DND-41 (cell line): ENCODE measurements at regions not wholly inside any gene's neighbourhood (a gene's known extent, or its start where the extent isn't known, plus 50 kb on each side); places are given as distances from the start of the nearest gene placed in this dataset.

Source experiments
- ATAC-seq: fragments of 200-7000 bp; cut with Tn5 transposase; 3 replicates; pipeline ENCODE4 v1.9.1; 2021; ENCODE audit warnings: low read depth; ENCODE audit not compliant: insufficient read depth
- DNase-seq: peaks from one replicate; pipeline ENCODE4 v3.0.0-alpha.2; 2020
- H2AFZ ChIP-seq: 2 replicates; pipeline ENCODE4 v1.6.0; 2012; ENCODE audit warnings: low read depth, low read length
- H3K27ac ChIP-seq: 2 replicates; pipeline ENCODE4 v1.5.1; 2012; ENCODE audit warnings: low read length, inconsistent platforms
- H3K27me3 ChIP-seq: fragments of 200-600 bp; sonication (generic); 2 replicates; pipeline ENCODE4 v1.6.0; 2012; ENCODE audit warnings: low read length, mild to moderate bottlenecking, inconsistent platforms; ENCODE audit not compliant: insufficient read depth, poor library complexity
- H3K36me3 ChIP-seq: 2 replicates; pipeline ENCODE4 v1.5.1; 2012; ENCODE audit warnings: low read length, inconsistent platforms; ENCODE audit not compliant: insufficient read depth
- H3K4me1 ChIP-seq: 2 replicates; pipeline ENCODE4 v1.5.1; 2012; ENCODE audit warnings: mild to moderate bottlenecking, low read length; ENCODE audit not compliant: insufficient read depth
- H3K4me2 ChIP-seq: 2 replicates; pipeline ENCODE4 v1.6.0; 2012; ENCODE audit warnings: mild to moderate bottlenecking, moderate library complexity, low read length, inconsistent platforms; ENCODE audit not compliant: insufficient read depth
- H3K4me3 ChIP-seq, 2 experiments: fragments of 200-600 bp in 1 of 2; shearing (Covaris generic) in 1 of 2; 2 replicates each; pipeline ENCODE4 v1.5.1; 2012 to 2016; ENCODE audit warnings: inconsistent platforms in 2 of 2, low read length in 2 of 2, mild to moderate bottlenecking in 2 of 2, low read depth in 1 of 2, moderate library complexity in 1 of 2
- H3K79me2 ChIP-seq: 2 replicates; pipeline ENCODE4 v1.6.0; 2012; ENCODE audit warnings: low read length, inconsistent platforms; ENCODE audit not compliant: insufficient read depth
- H3K9ac ChIP-seq: 2 replicates; pipeline ENCODE4 v1.6.0; 2012; ENCODE audit warnings: low read depth, mild to moderate bottlenecking, inconsistent platforms, low read length, moderate library complexity
- H3K9me3 ChIP-seq: 2 replicates; pipeline ENCODE4 v1.5.1; 2012; ENCODE audit warnings: low read length, moderate library complexity, mild to moderate bottlenecking, inconsistent platforms; ENCODE audit not compliant: insufficient read depth, severe bottlenecking
- H4K20me1 ChIP-seq: 2 replicates; pipeline ENCODE4 v1.6.0; 2012; ENCODE audit warnings: low read length; ENCODE audit not compliant: insufficient read depth
- EZH2 ChIP-seq: IDR thresholded peaks from 3 replicates; pipeline ENCODE4 v1.6.1; 2012; ENCODE audit warnings: borderline replicate concordance, low read depth, mild to moderate bottlenecking, moderate library complexity, low read length, inconsistent platforms; ENCODE audit not compliant: severe bottlenecking
- TF ChIP-seq, protein P1 (sequence below): IDR thresholded peaks from 2 replicates; pipeline ENCODE4 v1.5.1; 2012; ENCODE audit warnings: borderline replicate concordance, low read length, moderate library complexity, mild to moderate bottlenecking; ENCODE audit not compliant: poor library complexity, severe bottlenecking; ENCODE audit errors: extremely low read depth

DNA sequence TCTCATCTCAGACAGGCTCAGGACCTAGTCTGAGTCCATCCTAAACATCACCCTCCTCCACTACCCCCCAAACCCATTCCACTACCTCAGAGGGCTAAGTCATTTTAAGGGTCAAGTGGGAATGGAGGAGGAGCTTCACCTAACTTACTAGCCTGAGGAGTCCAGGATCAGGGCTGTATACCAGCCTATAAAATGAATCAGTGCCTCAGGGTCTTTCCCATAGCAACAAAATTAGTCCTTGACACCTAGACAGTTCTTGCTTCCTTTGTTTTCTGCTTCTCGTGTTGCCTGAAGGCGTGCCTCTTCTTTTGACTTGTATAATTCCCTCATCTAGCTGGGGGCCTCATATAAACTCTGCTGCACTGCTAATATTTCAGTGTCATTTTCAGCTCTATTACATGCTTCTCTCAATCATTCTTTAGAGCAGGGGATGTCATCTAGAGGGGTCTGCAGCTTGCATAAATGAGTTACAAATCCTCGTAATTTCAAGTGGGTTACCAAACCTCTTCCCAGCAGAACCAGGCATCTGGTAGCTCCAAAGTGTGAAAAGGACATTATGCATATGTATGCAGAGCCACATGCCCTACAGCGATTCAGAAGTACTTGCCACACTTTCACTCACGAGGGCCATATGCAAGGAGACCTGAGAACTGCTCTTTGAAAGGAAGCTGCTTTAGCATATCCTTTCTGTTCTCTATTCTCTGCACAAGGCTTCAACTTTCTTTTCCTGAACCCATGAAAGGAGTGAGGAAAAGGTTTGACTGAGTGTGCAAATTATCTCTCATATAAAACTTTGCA lies 311.7 kb upstream of the SEMA6D start:
- Histone ChIP-seq H3K36me3 (no peaks in the 10 kb centered on the region), H3K27me3 (no peaks in the 10 kb centered on the region), H4K20me1 (no peaks in the 10 kb centered on the region), H3K4me3 (no peak overlapping the region), H3K9ac (no peak overlapping the region), H3K27ac (no peak overlapping the region), H3K79me2 (no peaks in the 10 kb centered on the region), H3K4me2 (no peak overlapping the region), H3K4me1 (no peaks in the 10 kb centered on the region), H2AFZ (no peak overlapping the region), H3K9me3 (no peaks in the 10 kb centered on the region)
- TF ChIP-seq, protein P1, sequence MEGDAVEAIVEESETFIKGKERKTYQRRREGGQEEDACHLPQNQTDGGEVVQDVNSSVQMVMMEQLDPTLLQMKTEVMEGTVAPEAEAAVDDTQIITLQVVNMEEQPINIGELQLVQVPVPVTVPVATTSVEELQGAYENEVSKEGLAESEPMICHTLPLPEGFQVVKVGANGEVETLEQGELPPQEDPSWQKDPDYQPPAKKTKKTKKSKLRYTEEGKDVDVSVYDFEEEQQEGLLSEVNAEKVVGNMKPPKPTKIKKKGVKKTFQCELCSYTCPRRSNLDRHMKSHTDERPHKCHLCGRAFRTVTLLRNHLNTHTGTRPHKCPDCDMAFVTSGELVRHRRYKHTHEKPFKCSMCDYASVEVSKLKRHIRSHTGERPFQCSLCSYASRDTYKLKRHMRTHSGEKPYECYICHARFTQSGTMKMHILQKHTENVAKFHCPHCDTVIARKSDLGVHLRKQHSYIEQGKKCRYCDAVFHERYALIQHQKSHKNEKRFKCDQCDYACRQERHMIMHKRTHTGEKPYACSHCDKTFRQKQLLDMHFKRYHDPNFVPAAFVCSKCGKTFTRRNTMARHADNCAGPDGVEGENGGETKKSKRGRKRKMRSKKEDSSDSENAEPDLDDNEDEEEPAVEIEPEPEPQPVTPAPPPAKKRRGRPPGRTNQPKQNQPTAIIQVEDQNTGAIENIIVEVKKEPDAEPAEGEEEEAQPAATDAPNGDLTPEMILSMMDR: no peak
- no peak for TF ChIP-seq EZH2
- no peak for ATAC-seq
- no peak for DNase-seq

DNA sequence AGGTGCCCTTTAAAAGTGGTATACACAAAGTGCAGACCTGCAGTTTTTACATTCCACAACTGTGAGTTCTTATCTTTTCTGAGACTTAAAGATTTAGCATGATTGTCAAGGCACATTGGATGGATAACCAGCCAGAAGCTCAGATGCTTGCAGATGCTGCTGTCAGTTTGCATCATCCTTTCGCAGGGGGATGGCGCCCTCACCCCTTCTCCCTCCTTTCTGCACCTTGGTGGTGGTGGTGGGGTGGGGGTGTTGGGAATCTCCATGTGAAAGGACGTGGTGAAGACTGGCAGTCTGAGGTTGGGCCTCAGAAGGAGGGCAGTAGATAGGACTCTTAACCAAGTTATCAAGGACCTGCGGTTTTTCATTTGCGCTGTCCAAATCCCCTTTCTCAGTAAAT lies 309.6 kb upstream of the SEMA6D start:
- no peaks in the 10 kb centered on the region for H3K36me3 ChIP-seq
- no peak for DNase-seq
- no peak for TF ChIP-seq EZH2
- TF ChIP-seq, protein P1: no peak

GRCh38 chr15:47409038-47409437 lies 308.3 kb upstream of the SEMA6D start:
- H3K4me3 ChIP-seq: no peak overlapping the region
- ATAC-seq: no peak
- TF ChIP-seq, protein P1: no peak
- TF ChIP-seq EZH2: no peak

More for the DNA sequence above, 309.6 kb upstream of the SEMA6D start:
- Histone ChIP-seq H3K79me2 (no peaks in the 10 kb centered on the region), H3K4me3 (no peak overlapping the region), H3K27ac (no peak overlapping the region), H4K20me1 (no peaks in the 10 kb centered on the region), H3K9ac (no peak overlapping the region), H3K4me2 (no peak overlapping the region), H3K9me3 (no peaks in the 10 kb centered on the region), H3K27me3 (no peaks in the 10 kb centered on the region), H2AFZ (no peak overlapping the region), H3K4me1 (no peaks in the 10 kb centered on the region)
- no peak for ATAC-seq

More at GRCh38 chr15:47409038-47409437, 308.3 kb upstream of the SEMA6D start:
- H3K9ac ChIP-seq: no peak overlapping the region
- H3K9me3 ChIP-seq: no peaks in the 10 kb centered on the region
- H3K36me3 ChIP-seq: no peaks in the 10 kb centered on the region
- DNase-seq: no peak
- no peaks in the 10 kb centered on the region for H3K79me2 ChIP-seq
- no peak overlapping the region for H3K4me2 ChIP-seq
- H3K4me1 ChIP-seq: no peaks in the 10 kb centered on the region
- no peak overlapping the region for H2AFZ ChIP-seq
- no peak overlapping the region for H3K27ac ChIP-seq
- no peaks in the 10 kb centered on the region for H3K27me3 ChIP-seq
- H4K20me1 ChIP-seq: no peaks in the 10 kb centered on the region
